SKM-1 (cell line): ENCODE measurements at regions not wholly inside any gene's neighbourhood (a gene's known extent, or its start where the extent isn't known, plus 50 kb on each side); places are given as distances from the start of the nearest gene placed in this dataset.
A peak's percentile ranks its signal among the peaks of the same experiment; 100 is the strongest.
"Not testable (repeated sequence)": the region's sequence is repeated elsewhere in the genome, so short reads cannot be mapped to it uniquely, and the experiment has no call there.

Experiments
- DNase-seq: peaks from one replicate; lab custom pipeline; 2025; ENCODE audit not compliant: unreplicated experiment; lab: John Stamatoyannopoulos, UW

DNA sequence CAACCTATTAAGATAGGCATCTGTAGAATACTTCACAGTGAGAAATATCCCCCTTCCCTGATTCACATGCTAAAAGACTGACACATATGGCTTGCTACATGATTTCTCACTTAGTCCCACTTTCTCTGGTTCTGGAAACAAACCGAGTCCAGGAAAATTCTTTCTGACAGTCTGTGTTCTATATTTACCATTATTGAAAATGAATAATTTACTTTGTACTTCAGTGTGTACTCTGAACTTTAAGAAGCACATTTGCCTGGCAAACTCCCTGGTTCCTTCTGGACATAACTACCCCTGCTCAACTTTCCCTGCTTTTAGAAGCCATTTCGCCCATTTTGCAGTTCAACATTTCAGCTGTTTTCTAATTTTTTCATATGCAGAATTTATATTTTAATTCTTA, 53.6 kb downstream of the APCS start:
- no peak for DNase-seq

DNA sequence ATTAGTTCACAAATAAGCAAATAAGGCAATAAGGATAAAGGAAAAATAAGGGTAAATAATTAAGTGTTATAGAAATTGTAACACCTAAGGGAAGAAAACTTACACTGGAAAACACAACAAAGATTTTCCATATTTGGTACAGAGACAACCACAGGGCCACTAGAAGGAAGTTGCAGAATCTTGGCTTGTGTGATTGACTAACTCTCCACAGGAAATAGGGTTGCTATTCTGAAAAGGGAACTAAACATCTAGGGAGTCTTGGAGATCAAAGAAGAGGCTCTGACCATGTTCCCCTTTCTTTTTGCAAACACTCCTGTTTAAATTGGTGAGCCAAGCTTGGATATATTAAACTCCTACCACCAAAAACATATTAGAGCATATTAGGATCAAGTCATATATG, 59.1 kb downstream of the APCS start:
- peak; percentile 100 for DNase-seq

DNA sequence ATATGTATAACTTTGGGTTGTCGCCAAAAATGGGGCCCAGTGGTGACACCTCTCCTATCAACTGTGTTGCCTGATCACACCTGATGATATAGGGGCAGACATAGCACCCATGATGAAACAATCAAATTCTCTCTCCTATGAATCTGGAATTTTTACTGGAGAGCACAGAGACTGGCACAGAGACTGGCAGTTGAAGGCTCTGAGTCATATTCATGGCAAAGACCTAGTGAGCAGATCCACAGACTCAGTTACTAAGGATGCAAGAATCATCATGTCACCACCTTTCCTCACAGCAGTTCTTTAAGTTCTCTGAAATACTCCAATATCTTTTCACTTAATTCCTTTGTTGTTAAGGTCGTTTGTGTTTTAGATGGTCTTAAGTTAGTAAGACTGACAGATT, 60.0 kb downstream of the APCS start:
- DNase-seq: no peak

DNA sequence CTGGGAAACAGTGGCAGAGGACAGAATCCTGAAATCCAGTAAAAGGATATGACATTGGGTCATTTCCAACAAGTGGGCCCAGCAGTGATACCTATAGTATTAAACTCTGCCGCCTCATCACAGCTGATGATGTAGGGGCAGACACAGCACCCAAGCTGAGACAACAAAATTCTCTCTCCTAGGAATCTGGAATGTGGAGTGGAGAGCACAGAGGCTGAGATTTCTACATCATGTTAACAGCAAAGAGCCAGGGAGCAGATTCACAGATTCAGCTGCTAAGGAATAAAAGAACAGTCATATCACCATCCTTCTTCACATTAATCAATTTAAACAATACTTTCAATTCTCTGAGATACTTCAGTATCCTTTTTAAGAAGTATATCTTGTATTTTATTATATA, 61.9 kb downstream of the CRP start:
- no peak for DNase-seq

DNA sequence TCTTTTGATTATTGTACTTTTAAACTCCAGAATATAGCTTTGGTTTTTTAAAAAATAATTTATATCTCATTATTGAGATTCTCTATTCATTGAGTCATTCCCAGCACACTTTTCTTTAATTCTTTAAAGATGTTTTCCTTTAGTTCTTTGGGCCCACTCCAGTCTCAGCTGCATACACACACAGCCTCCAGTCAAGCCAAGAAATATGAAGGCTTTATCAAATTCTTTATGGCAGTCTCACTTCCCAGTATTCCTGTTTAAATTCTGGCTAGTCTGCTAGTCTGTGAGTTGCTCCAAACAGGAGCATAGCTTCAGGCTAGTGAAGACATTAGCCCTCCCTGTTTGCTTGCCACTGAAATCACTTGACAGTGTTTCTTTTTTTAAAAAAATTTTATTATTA, 61.2 kb downstream of the CRP start:
- DNase-seq: no peak

DNA sequence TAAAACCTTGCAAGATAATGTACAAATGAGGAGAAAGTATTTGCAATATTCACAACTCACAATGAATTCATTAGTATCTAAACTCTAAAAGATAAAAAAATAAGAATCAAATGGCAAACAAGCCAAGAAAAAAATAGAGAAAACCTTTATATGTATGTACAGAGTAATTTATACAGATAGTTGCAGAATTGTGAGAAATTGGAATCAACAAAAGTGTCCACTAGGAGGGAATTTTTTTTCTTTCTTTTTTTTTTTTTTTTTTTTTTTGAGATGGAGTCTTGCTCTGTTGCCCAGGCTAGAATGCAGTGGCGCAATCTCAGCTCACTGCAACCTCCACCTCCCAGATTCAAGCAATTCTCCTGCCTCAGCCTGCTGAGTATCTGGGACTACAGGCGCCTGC, 56.9 kb downstream of the CRP start:
- DNase-seq: not testable (repeated sequence)
